ENCODE measurements at regions not wholly inside any gene's neighbourhood (a gene's known extent, or its start where the extent isn't known, plus 50 kb on each side); places are given as distances from the start of the nearest gene placed in this dataset.

DNA sequence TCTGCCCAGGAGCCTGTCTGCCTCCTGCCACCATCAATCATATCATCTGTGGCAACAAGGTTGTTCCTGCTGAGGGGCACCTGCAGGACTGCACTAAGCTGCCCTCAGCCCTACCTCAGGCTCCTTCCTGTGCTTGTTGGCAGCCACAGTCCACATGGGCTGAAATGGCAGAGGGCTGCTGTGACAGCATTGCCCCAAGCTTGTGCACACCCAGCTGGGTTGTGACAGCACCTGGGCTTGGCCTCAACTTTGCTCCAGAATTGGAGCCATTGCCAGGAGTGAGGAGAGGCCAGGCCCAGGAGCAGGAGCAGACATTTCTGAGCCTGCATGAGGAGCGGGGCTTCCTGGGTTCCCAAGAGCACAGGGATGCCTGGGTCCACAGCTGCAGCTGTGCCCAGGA is 340.9 kb upstream of the CHRM2 start:
- no peak for TF ChIP-seq CTCF (IDR thresholded peaks at IDR 0.05; ENCODE audit: low read depth, low read length, missing control alignments)
- DNase-seq (ENCODE audit: low read depth) = no peak
- no peak overlapping the region for H3K4me3 ChIP-seq (ENCODE audit: low read depth, low read length)

- DNase-seq (ENCODE audit: low read depth) = no peak
- TF ChIP-seq CTCF (IDR thresholded peaks at IDR 0.05; ENCODE audit: low read depth, low read length, missing control alignments) = no peak
Observed at GRCh38 chr7:136526408-136527105, 341.9 kb upstream of the CHRM2 start.

DNA sequence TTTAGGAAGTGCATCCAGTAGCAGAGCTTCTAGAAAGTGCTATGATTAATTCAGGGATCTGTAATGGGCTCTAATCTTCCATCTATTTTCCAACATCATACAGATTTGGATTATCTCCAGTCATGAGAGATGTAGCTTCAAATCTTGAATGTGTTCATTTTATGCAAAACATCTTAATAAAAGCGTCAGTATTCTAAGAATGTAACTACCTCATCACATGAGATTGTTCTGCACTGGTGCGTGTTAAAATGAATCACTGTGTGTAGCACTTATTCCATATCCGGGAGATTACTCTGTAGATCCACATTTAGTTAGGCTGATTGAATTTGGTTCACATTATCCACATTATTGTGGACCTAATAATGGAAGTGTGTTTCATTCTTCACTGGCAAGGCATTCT is 344.9 kb upstream of the CHRM2 start:
- no peak for DNase-seq (ENCODE audit: low read depth)
- no peak overlapping the region for H3K4me3 ChIP-seq (ENCODE audit: low read depth, low read length)
- TF ChIP-seq CTCF (IDR thresholded peaks at IDR 0.05; ENCODE audit: low read depth, low read length, missing control alignments) = no peak

More at GRCh38 chr7:136526408-136527105, 341.9 kb upstream of the CHRM2 start:
- H3K4me3 ChIP-seq (ENCODE audit: low read depth, low read length) = no peak overlapping the region

GRCh38 chr7:136517971-136518370 is 350.5 kb upstream of the CHRM2 start:
- no peak for TF ChIP-seq CTCF (IDR thresholded peaks at IDR 0.05; ENCODE audit: low read depth, low read length, missing control alignments)
- no peak for DNase-seq (ENCODE audit: low read depth)

DNA sequence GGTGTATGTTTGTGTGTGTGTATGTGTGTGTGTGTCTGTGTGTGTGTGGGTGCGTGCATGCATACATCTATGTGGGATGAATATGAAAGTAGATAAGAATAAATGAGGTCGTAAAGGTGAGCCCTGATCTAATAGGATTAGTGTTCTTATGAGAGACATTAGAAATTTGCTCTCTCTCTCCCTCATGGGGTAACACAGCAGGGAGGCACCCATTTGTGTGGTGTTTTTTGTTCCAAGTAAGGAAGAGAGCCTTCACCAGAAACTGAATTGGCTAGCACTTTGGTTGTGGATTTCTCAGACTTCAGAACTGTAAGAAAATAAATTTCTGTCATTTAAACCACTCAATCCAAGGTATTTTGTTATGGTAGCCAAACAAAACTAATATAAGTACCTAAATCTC is 353.7 kb upstream of the CHRM2 start:
- TF ChIP-seq CTCF (IDR thresholded peaks at IDR 0.05; ENCODE audit: low read depth, low read length, missing control alignments) = no peak
- DNase-seq (ENCODE audit: low read depth) = no peak
- H3K4me3 ChIP-seq (ENCODE audit: low read depth, low read length) = no peak overlapping the region

More at GRCh38 chr7:136517971-136518370, 350.5 kb upstream of the CHRM2 start:
- no peak overlapping the region for H3K4me3 ChIP-seq (ENCODE audit: low read depth, low read length)

DNA sequence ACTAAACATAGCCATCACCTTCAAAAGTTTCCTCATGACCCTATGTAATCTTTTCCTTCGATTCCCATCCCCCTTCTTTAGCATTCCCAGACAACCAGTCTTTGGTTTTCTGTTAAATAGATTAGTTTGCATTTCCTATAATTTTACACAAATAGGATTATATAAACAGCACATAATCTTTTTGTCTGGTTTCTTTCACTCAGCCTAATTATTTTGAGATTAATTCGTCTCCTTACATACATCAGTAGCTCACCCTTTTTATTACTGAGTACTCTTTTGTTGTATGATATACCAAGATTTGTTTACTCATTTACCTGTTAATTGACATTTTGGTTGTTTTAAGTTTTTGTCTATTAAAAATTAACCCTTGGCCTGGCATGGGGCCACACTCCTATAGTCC is 354.7 kb upstream of the CHRM2 start:
- TF ChIP-seq CTCF (IDR thresholded peaks at IDR 0.05; ENCODE audit: low read depth, low read length, missing control alignments) = no peak
- DNase-seq (ENCODE audit: low read depth) = no peak
- no peak overlapping the region for H3K4me3 ChIP-seq (ENCODE audit: low read depth, low read length)

- TF ChIP-seq CTCF (IDR thresholded peaks at IDR 0.05; ENCODE audit: low read depth, low read length, missing control alignments) = no peak
- no peak overlapping the region for H3K4me3 ChIP-seq (ENCODE audit: low read depth, low read length)
- no peak for DNase-seq (ENCODE audit: low read depth)
Observed at GRCh38 chr7:136509466-136509865, 359.0 kb upstream of the CHRM2 start.

Data from GM12864 (cell line).